HepG2 (cell line): ENCODE measurements at regions not wholly inside any gene's neighbourhood (a gene's known extent, or its start where the extent isn't known, plus 50 kb on each side); places are given as distances from the start of the nearest gene placed in this dataset.

Source experiments
- ATAC-seq: fragments of 200-7000 bp; cut with Tn5 transposase; 3 replicates; pipeline ENCODE4 v1.9.1; 2020; ENCODE audit warnings: mild to moderate bottlenecking, moderate library complexity
- BruUV-seq: library from RNA; stranded (reverse); fragments of 400-500 nt; replicated peaks from 2 replicates; lab custom pipeline; 2021; lab: Mats Ljungman, UMichigan
- CTCF ChIA-PET: fragments of 300-600 bp; formaldehyde crosslinking; extraction: SDS; loops from one replicate; lab custom pipeline; 2021; ENCODE audit warnings: low total read pairs, inconsistent platforms, low intra/inter-chr PET ratio; lab: Yijun Ruan, JAX
- POLR2A ChIA-PET: fragments of 350-600 bp; sonication (Branson Sonifier 250); formaldehyde crosslinking; loops from one replicate; lab custom pipeline; 2020; ENCODE audit warnings: antibody characterized with exemption, inconsistent platforms; lab: Yijun Ruan, JAX
- DNase-seq: peaks from one replicate; pipeline ENCODE4 v3.0.0-alpha.2; 2015; ENCODE audit warnings: low spot score
- FAIRE-seq: peaks from 3 replicates; lab custom pipeline; 2011; peaks lifted over from hg19 to GRCh38; lab: Jason Lieb, UNC
- H2AFZ ChIP-seq: one replicate; pipeline ENCODE4 v1.6.1; 2011; ENCODE audit warnings: low read length, inconsistent platforms
- H3K27ac ChIP-seq: fragments of 300-600 bp; 3 replicates; pipeline ENCODE4 v1.8.0; 2011; ENCODE audit warnings: mixed run types, mild to moderate bottlenecking, mixed read lengths, low read length, inconsistent platforms; ENCODE audit not compliant: insufficient read depth; ENCODE audit errors: extremely low read length
- H3K27me3 ChIP-seq, 2 experiments: fragments of 200-600 bp in 1 of 2; 2 replicates in 1 of 2; 3 replicates in 1 of 2; pipeline versions ENCODE4 v1.6.0 to v1.8.0; 2011; ENCODE audit warnings: low read length in 2 of 2, mild to moderate bottlenecking in 2 of 2, moderate library complexity in 2 of 2, inconsistent platforms in 1 of 2; ENCODE audit not compliant: insufficient read depth in 2 of 2, control insufficient read depth in 1 of 2
- H3K36me3 ChIP-seq, 2 experiments: fragments of 200-600 bp in 1 of 2; replicated peaks in 1 of 2; 2 replicates in 1 of 2; 3 replicates in 1 of 2; pipeline versions ENCODE4 v1.5.1 to v1.8.0; 2011; ENCODE audit warnings: low read length in 2 of 2, inconsistent platforms in 1 of 2; ENCODE audit not compliant: insufficient read depth in 2 of 2, control insufficient read depth in 1 of 2
- H3K4me1 ChIP-seq: 2 replicates; pipeline ENCODE4 v1.5.1; 2012; ENCODE audit warnings: low read length, inconsistent platforms; ENCODE audit not compliant: insufficient read depth
- H3K4me2 ChIP-seq: 2 replicates; pipeline ENCODE4 v1.6.0; 2011; ENCODE audit warnings: low read depth, low read length, inconsistent platforms
- H3K4me3 ChIP-seq, 3 experiments: fragments of 200-600 bp in 1 of 3; sonication (generic), shearing (Covaris generic) in 1 of 3; replicated peaks in 1 of 3; 2 replicates each; pipeline ENCODE4 v1.5.1; 2011 to 2016; ENCODE audit warnings: low read length in 3 of 3, inconsistent platforms in 2 of 3, low read depth in 2 of 3, mild to moderate bottlenecking in 2 of 3, control low read depth in 1 of 3, mixed read lengths in 1 of 3; ENCODE audit not compliant: insufficient read depth in 1 of 3
- H3K79me2 ChIP-seq: one replicate; pipeline ENCODE4 v1.6.1; 2011; ENCODE audit warnings: low read length, inconsistent platforms; ENCODE audit not compliant: insufficient read depth
- H3K9ac ChIP-seq: 2 replicates; pipeline ENCODE4 v1.6.0; 2011; ENCODE audit warnings: mild to moderate bottlenecking, low read depth, low read length, inconsistent platforms; ENCODE audit not compliant: insufficient read depth
- H3K9me3 ChIP-seq: 2 replicates; pipeline ENCODE4 v1.5.1; 2012; ENCODE audit warnings: mild to moderate bottlenecking, low read length
- H4K20me1 ChIP-seq: 2 replicates; pipeline ENCODE4 v1.6.0; 2011; ENCODE audit warnings: inconsistent platforms, mild to moderate bottlenecking, low read length, moderate library complexity; ENCODE audit not compliant: insufficient read depth
- HMGA1 ChIP-seq: sonication (generic); formaldehyde crosslinking; conservative IDR thresholded peaks from 2 replicates; pipeline ENCODE4 v1.4.0; 2020; ENCODE audit warnings: missing genetic modification reagents
- MAFF ChIP-seq: IDR thresholded peaks from 2 replicates; pipeline ENCODE4 v1.6.1; 2011; ENCODE audit warnings: low read depth, low read length, improper control_type of control experiment
- MAFK ChIP-seq, 2 experiments: IDR thresholded peaks in 1 of 2; conservative IDR thresholded peaks in 1 of 2; 2 replicates each; pipeline ENCODE4 v1.6.1; 2011; ENCODE audit warnings: improper control_type of control experiment in 2 of 2, low read length in 2 of 2
- MNT ChIP-seq: fragments of 450-650 bp; IDR thresholded peaks from 2 replicates; pipeline ENCODE4 v1.6.1; 2016
- PTBP1 ChIP-seq: fragments of 200-400 bp; formaldehyde crosslinking; IDR thresholded peaks from 2 replicates; pipeline ENCODE4 v1.6.1; 2018; ENCODE audit warnings: low read length, low read depth; ENCODE audit not compliant: poor library complexity, severe bottlenecking
- UBTF ChIP-seq: sonication (generic); formaldehyde crosslinking; IDR thresholded peaks from 2 replicates; pipeline ENCODE4 v1.4.0; 2020; ENCODE audit warnings: mild to moderate bottlenecking, missing genetic modification reagents
- YY1 ChIP-seq: IDR thresholded peaks from 2 replicates; pipeline ENCODE4 v1.6.1; 2011; ENCODE audit warnings: low read length, low read depth, moderate library complexity, mild to moderate bottlenecking; ENCODE audit not compliant: insufficient read depth, insufficient replicate concordance
- ZGPAT ChIP-seq: IDR thresholded peaks from 2 replicates; pipeline ENCODE4 v1.6.1; 2016; ENCODE audit warnings: mild to moderate bottlenecking
- WGBS: methylation state at CpG from one replicate; pipeline ENCODE4 v1.1.6; 2017; ENCODE audit warnings: low lambda C conversion rate; 5-methylcytosine and 5-hydroxymethylcytosine counted together
- in situ Hi-C: cut with HindIII; loops from 2 replicates; pipeline ENCODE4 v1.10.0; 2017; ENCODE audit warnings: low pct_unique_long_range_greater_than_20kb; ENCODE audit not compliant: extremely low pct_ligation_motif_present
- intact Hi-C: fragments of 100-400 bp; cut with micrococcal nuclease; formaldehyde crosslinking; loops from one replicate; pipeline ENCODE4 v1.10.0; 2022; ENCODE audit not compliant: unreplicated experiment

- TF ChIP-seq UBTF (CRISPR knock-in tag) (no peak), PTBP1 (no peak), YY1 (no peak)
Observed at GRCh38 chr3:106367496-106367895, 498.7 kb upstream of the CBLB start (continued).

- H3K4me2 ChIP-seq, result no peak overlapping the region
- H3K27me3 ChIP-seq, result no peaks in the 10 kb centered on the region
- intact Hi-C loops (no loop called here), in situ Hi-C loops (no loop called here)
- H3K9ac ChIP-seq, result no peak overlapping the region
- CTCF ChIA-PET, result no interaction called here
- no peak for TF ChIP-seq ZGPAT (CRISPR knock-in tag)
- 0 out of 2 replicates have a peak, but pooled peaks have one; percentile 20 for TF ChIP-seq MNT
- TF ChIP-seq MAFF, result peak; percentile 76
- TF ChIP-seq MAFK (conservative IDR thresholded peaks at IDR 0.05 in 1 of 2, IDR thresholded peaks at IDR 0.05 in 1 of 2; ENCODE audit: low read length in 2 of 2), result peak; percentile 37 to 85; a peak in 3 of 4 replicates
- no peak for TF ChIP-seq HMGA1
- H3K4me3 ChIP-seq, result no peak overlapping the region
- no peak overlapping the region for H3K27ac ChIP-seq
- no peaks in the 10 kb centered on the region for H3K4me1 ChIP-seq
- H3K36me3 ChIP-seq, result no peaks in the 10 kb centered on the region
- no peaks in the 10 kb centered on the region for H3K79me2 ChIP-seq
- no peaks in the 10 kb centered on the region for H3K9me3 ChIP-seq
- 13% methylated on average over 10 of the region's 10 CpGs for WGBS
- POLR2A ChIA-PET, result no interaction called here
- FAIRE-seq (no peak), DNase-seq (no peak), ATAC-seq (no peak)
- H4K20me1 ChIP-seq, result no peaks in the 10 kb centered on the region
- no peak overlapping the region for H2AFZ ChIP-seq
- BruUV-seq, result no TSS peak
Observed at GRCh38 chr3:106371221-106371970, 502.6 kb upstream of the CBLB start.
